Breast epithelium (tissue), 3 donors: ENCODE measurements at regions not wholly inside any gene's neighbourhood (a gene's known extent, or its start where the extent isn't known, plus 50 kb on each side); places are given as distances from the start of the nearest gene placed in this dataset.

Experiments
- CTCF ChIP-seq, 3 donors: fragments of 450-650 bp; IDR thresholded peaks; one replicate each; pipeline ENCODE4 v1.5.1; 2016 to 2017; ENCODE audit warnings: antibody characterized with exemption in 3 of 3, mild to moderate bottlenecking in 3 of 3, moderate library complexity in 3 of 3
- POLR2A ChIP-seq: fragments of 450-650 bp; IDR thresholded peaks from one replicate; pipeline ENCODE4 v1.6.1; 2016; ENCODE audit warnings: antibody characterized with exemption, mild to moderate bottlenecking, moderate library complexity
- POLR2AphosphoS5 ChIP-seq, 3 donors: sonication (generic); formaldehyde crosslinking; IDR thresholded peaks; one replicate each; pipeline ENCODE4 v1.6.1; 2017; ENCODE audit warnings: antibody characterized with exemption in 3 of 3

- TF ChIP-seq CTCF (IDR thresholded peaks at IDR 0.05) (no peak), POLR2A (no peak), POLR2AphosphoS5 (IDR thresholded peaks at IDR 0.05) (no peak)
Observed at GRCh38 chr4:175424111-175424510, 388.0 kb downstream of the GPM6A start.
